HG02943 (cell line): ENCODE measurements at regions not wholly inside any gene's neighbourhood (a gene's known extent, or its start where the extent isn't known, plus 50 kb on each side); places are given as distances from the start of the nearest gene placed in this dataset.
"Not testable (repeated sequence)": the region's sequence is repeated elsewhere in the genome, so short reads cannot be mapped to it uniquely, and the experiment has no call there.

Source experiments
- ATAC-seq: cut with Tn5 transposase; IDR thresholded peaks from one replicate; pipeline ENCODE4 v1.9.1; 2021; ENCODE audit warnings: mild to moderate bottlenecking, low read depth, moderate library complexity; ENCODE audit not compliant: unreplicated experiment

- no peak for ATAC-seq
Measured at GRCh38 chr1:31510853-31511789, 65.2 kb upstream of the TINAGL1 start.

GRCh38 chr1:31511848-31512615, 64.3 kb upstream of the TINAGL1 start:
- ATAC-seq, result no peak

- no peak for ATAC-seq
Measured at GRCh38 chr1:31514117-31514516, 62.2 kb upstream of the TINAGL1 start.

- ATAC-seq, result no peak
Measured at GRCh38 chr1:31515056-31515775, 61.1 kb upstream of the TINAGL1 start.

- ATAC-seq, result no peak
Measured at GRCh38 chr1:31515936-31516335, 60.4 kb upstream of the TINAGL1 start.

- no peak for ATAC-seq
Measured at GRCh38 chr1:31517301-31517700, 59.0 kb upstream of the TINAGL1 start.

GRCh38 chr1:31517986-31518385, 58.3 kb upstream of the TINAGL1 start:
- ATAC-seq, result not testable (repeated sequence)

GRCh38 chr1:31521761-31522555, 54.4 kb upstream of the TINAGL1 start:
- ATAC-seq, result no peak

GRCh38 chr1:31522556-31522845, 53.8 kb upstream of the TINAGL1 start:
- no peak for ATAC-seq

- no peak for ATAC-seq
Measured at GRCh38 chr1:31523012-31523411, 53.3 kb upstream of the TINAGL1 start.

GRCh38 chr1:31523769-31524168, 52.5 kb upstream of the TINAGL1 start:
- no peak for ATAC-seq

GRCh38 chr1:31524186-31524901, 52.0 kb upstream of the TINAGL1 start:
- no peak for ATAC-seq
